IPS-20b (cell line): ENCODE measurements at regions not wholly inside any gene's neighbourhood (a gene's known extent, or its start where the extent isn't known, plus 50 kb on each side); places are given as distances from the start of the nearest gene placed in this dataset.
A peak's percentile ranks its signal among the peaks of the same experiment; 100 is the strongest.

Source experiments
- H3K27ac ChIP-seq: one replicate; pipeline ENCODE4 v1.5.1; 2013; ENCODE audit warnings: low read length
- H3K27me3 ChIP-seq: 2 replicates; pipeline ENCODE4 v1.6.1; 2013; ENCODE audit warnings: mild to moderate bottlenecking, low read length, inconsistent platforms; ENCODE audit not compliant: insufficient read depth
- H3K36me3 ChIP-seq: 2 replicates; pipeline ENCODE4 v1.6.1; 2013; ENCODE audit warnings: low read depth, mild to moderate bottlenecking, inconsistent platforms, low read length, moderate library complexity; ENCODE audit not compliant: insufficient read depth
- H3K4me1 ChIP-seq: 2 replicates; pipeline ENCODE4 v1.6.1; 2013; ENCODE audit warnings: mild to moderate bottlenecking, control low read depth, inconsistent platforms, low read length, moderate library complexity; ENCODE audit not compliant: insufficient read depth
- H3K4me3 ChIP-seq: 2 replicates; pipeline ENCODE4 v1.5.1; 2013; ENCODE audit warnings: mild to moderate bottlenecking, low read length, inconsistent platforms
- H3K9ac ChIP-seq: 2 replicates; pipeline ENCODE4 v1.6.1; 2013; ENCODE audit warnings: low read depth, mild to moderate bottlenecking, inconsistent platforms, low read length, moderate library complexity
- H3K9me3 ChIP-seq: 2 replicates; pipeline ENCODE4 v1.6.1; 2013; ENCODE audit warnings: mild to moderate bottlenecking, low read depth, low read length, inconsistent platforms; ENCODE audit not compliant: insufficient read depth

DNA sequence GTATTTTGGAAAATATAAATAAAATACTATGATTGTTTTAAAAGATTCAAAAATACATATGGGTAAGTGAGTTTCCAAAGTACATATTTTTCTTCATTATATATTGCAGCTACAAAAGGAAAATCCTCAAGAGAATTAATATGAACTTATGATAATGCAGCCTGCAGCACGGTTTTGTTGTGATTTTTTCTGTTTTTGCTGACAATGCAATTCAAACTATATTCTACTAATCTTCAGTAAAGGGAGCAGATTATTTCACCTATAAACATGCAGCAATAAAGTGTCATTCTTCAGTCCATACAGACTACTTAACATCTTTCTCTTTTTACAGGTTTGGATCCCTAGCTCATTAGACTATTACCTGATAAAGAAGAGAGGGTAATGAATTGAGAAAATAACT, 582.1 kb upstream of the MGAT4C start:
- H3K4me1 ChIP-seq = peaks cover 13% of the 10 kb centered on the region; the same call in 1 of the 2 replicates
- H3K27ac ChIP-seq = no peak overlapping the region
- H3K27me3 ChIP-seq = no peaks in the 10 kb centered on the region
- H3K9me3 ChIP-seq = no peaks in the 10 kb centered on the region
- H3K4me3 ChIP-seq = no peak overlapping the region
- H3K36me3 ChIP-seq = no peaks in the 10 kb centered on the region
- no peak overlapping the region for H3K9ac ChIP-seq

DNA sequence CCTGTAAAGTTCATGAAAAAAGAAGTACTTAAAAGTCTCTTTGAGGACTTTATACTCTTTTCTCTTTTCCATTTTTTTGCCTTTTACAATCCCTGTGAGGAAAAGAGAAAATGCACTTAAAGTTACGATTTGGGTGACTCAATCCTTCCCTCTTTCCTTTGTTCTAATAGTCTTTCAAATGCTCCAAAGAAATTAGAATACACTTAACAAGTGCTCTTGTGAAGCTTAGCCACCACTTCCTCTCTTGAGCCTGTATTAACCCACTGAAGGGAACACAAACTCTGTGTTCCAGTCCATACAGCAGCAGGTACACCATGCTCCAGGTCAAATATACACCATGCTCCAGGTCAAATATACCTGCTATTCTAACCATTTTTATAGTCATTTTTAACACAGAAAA, 581.1 kb upstream of the MGAT4C start:
- H3K36me3 ChIP-seq = no peaks in the 10 kb centered on the region
- no peak overlapping the region for H3K27ac ChIP-seq
- H3K27me3 ChIP-seq = no peaks in the 10 kb centered on the region
- no peaks in the 10 kb centered on the region for H3K9me3 ChIP-seq
- H3K9ac ChIP-seq = peak overlapping the region; percentile 27; the same call in 1 of the 2 replicates
- 0 out of 2 replicates have a peak overlapping the region, but pooled peaks have one; percentile 24 for H3K4me3 ChIP-seq
- H3K4me1 ChIP-seq = peaks cover 13% of the 10 kb centered on the region; the same call in 1 of the 2 replicates

DNA sequence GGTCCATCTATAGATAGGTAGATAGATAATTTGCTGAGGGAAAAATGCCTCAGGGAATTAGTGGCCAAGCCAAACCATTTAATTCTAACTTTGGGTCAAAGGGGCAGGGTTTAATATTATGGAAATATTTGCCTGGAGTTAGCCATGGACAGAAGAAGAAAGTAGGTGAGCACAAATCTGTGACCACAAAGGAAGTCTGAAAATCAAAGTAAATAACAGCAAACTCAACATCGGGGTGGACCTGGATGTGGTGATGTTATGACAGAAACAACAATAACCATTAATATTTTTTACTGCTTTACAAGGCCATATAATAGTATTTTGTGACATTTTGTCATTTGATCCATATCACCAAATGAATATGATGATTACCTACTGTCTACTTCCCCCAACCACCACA, 578.0 kb upstream of the MGAT4C start:
- no peaks in the 10 kb centered on the region for H3K9me3 ChIP-seq
- no peak overlapping the region for H3K9ac ChIP-seq
- H3K4me3 ChIP-seq = no peak overlapping the region
- H3K27ac ChIP-seq = no peak overlapping the region
- H3K27me3 ChIP-seq = no peaks in the 10 kb centered on the region
- peaks cover 13% of the 10 kb centered on the region; the same call in 1 of the 2 replicates for H3K4me1 ChIP-seq
- H3K36me3 ChIP-seq = no peaks in the 10 kb centered on the region

- H3K4me3 ChIP-seq = no peak overlapping the region
- H3K27ac ChIP-seq = no peak overlapping the region
- no peaks in the 10 kb centered on the region for H3K36me3 ChIP-seq
- H3K27me3 ChIP-seq = no peaks in the 10 kb centered on the region
- no peaks in the 10 kb centered on the region for H3K4me1 ChIP-seq
- H3K9ac ChIP-seq = no peak overlapping the region
- H3K9me3 ChIP-seq = no peaks in the 10 kb centered on the region
These were observed 571.2 kb upstream of the MGAT4C start for GRCh38 chr12:86827409-86827808.

DNA sequence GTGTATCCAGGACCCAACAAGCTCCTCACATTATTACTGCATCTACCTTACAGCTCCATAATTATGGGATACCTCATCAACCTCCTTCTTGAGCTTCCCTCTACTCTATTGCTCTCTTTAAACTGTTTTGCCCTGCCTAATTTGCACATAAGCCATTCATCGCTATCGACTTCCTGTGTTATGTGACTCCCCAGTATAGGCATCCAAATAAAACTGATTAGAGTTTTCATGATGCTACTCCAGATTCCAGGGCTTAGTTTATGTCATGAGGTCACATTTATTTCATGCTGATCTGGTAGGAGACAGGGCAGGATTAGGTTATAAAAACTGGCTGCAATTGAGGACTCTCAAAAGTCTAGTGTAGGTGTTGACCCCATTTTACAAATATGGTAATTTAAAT, 569.9 kb upstream of the MGAT4C start:
- no peak overlapping the region for H3K4me3 ChIP-seq

GRCh38 chr12:86801439-86801838, 545.2 kb upstream of the MGAT4C start:
- Histone ChIP-seq H3K4me3 (no peak overlapping the region), H3K36me3 (no peaks in the 10 kb centered on the region), H3K9me3 (no peaks in the 10 kb centered on the region), H3K4me1 (no peaks in the 10 kb centered on the region), H3K27ac (no peak overlapping the region), H3K9ac (no peak overlapping the region), H3K27me3 (no peaks in the 10 kb centered on the region)

More for the DNA sequence above, 569.9 kb upstream of the MGAT4C start:
- Histone ChIP-seq H3K9ac (no peak overlapping the region), H3K4me1 (no peaks in the 10 kb centered on the region), H3K9me3 (no peaks in the 10 kb centered on the region), H3K36me3 (no peaks in the 10 kb centered on the region), H3K27me3 (no peaks in the 10 kb centered on the region), H3K27ac (no peak overlapping the region)

- H3K36me3 ChIP-seq = no peaks in the 10 kb centered on the region
- no peaks in the 10 kb centered on the region for H3K27me3 ChIP-seq
- H3K9me3 ChIP-seq = no peaks in the 10 kb centered on the region
- H3K4me3 ChIP-seq = no peak overlapping the region
- H3K27ac ChIP-seq = no peak overlapping the region
- no peaks in the 10 kb centered on the region for H3K4me1 ChIP-seq
- no peak overlapping the region for H3K9ac ChIP-seq
These were observed 543.4 kb upstream of the MGAT4C start for GRCh38 chr12:86799616-86800015.

DNA sequence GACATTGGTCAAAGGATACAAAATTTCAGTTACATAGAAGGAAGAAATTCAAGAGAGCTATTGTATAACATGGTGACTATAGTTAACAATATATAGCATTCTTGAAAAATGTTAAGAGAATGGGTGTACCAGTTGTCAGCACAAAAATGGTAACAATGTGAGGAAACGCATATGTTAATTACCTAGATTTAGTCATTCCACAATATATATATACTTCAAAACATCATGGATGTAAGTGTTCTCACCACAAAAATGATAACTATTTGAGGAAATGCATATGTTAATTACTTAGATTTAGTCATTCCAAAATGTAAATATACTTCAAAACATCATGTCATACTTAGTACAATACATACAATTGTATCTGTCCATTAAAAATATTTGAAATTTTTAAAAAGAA, 540.4 kb upstream of the MGAT4C start:
- no peak overlapping the region for H3K9ac ChIP-seq
- no peaks in the 10 kb centered on the region for H3K9me3 ChIP-seq
- H3K4me3 ChIP-seq = no peak overlapping the region
- no peaks in the 10 kb centered on the region for H3K27me3 ChIP-seq
- no peaks in the 10 kb centered on the region for H3K36me3 ChIP-seq
- H3K27ac ChIP-seq = no peak overlapping the region
- no peaks in the 10 kb centered on the region for H3K4me1 ChIP-seq

DNA sequence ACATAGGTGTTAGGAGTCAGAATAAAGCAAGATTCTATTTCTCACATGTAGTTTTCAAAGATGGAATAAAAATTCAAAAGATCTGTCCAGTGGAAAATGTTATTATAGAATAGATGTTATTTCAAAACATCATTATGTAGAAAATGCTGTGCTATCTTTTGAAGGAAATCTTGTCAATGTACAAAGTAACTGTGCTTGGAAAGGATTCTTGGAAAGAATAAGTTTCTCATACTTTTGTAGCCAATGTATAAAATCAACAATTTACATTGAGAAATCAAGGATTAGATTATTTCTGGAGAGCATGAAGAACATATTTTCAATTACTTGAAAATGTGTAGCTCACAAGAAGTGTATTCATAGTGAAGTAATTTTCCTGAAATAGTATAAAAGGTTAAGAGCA, 532.5 kb upstream of the MGAT4C start:
- Histone ChIP-seq H3K27me3 (no peaks in the 10 kb centered on the region), H3K9ac (no peak overlapping the region), H3K36me3 (no peaks in the 10 kb centered on the region), H3K27ac (no peak overlapping the region), H3K4me3 (no peak overlapping the region), H3K9me3 (no peaks in the 10 kb centered on the region), H3K4me1 (no peaks in the 10 kb centered on the region)

- H3K36me3 ChIP-seq = no peaks in the 10 kb centered on the region
- H3K4me1 ChIP-seq = no peaks in the 10 kb centered on the region
- no peak overlapping the region for H3K4me3 ChIP-seq
- H3K9ac ChIP-seq = no peak overlapping the region
- no peaks in the 10 kb centered on the region for H3K9me3 ChIP-seq
- H3K27me3 ChIP-seq = no peaks in the 10 kb centered on the region
- no peak overlapping the region for H3K27ac ChIP-seq
These were observed 531.2 kb upstream of the MGAT4C start for GRCh38 chr12:86787419-86787818.

DNA sequence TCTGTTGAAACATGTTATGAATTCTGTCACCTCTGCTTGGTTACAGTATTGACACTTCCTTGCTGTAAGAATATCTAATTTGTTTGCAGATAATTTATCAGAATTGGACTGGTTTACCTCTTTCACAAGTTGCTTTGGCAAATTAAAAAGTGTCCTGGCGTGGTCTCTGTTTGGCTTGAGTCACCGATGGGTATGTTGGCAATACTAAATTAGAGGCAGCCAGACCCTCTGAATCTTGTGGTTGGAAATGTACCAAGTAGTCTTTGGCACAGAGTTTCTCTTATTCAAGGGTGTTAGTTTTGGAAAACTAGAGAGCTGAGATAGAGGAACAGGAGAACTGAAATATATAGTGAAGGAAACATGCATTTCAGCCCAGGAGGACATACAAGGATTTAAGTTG, 521.1 kb upstream of the MGAT4C start:
- Histone ChIP-seq H3K4me3 (no peak overlapping the region), H3K9me3 (no peaks in the 10 kb centered on the region), H3K4me1 (peaks cover 3% of the 10 kb centered on the region; the same call in 1 of the 2 replicates), H3K27me3 (no peaks in the 10 kb centered on the region), H3K9ac (no peak overlapping the region), H3K36me3 (no peaks in the 10 kb centered on the region), H3K27ac (no peak overlapping the region)

GRCh38 chr12:86774841-86775388, 518.7 kb upstream of the MGAT4C start:
- no peak overlapping the region for H3K9ac ChIP-seq
- H3K4me3 ChIP-seq = no peak overlapping the region
- no peak overlapping the region for H3K27ac ChIP-seq
- H3K9me3 ChIP-seq = no peaks in the 10 kb centered on the region
- H3K36me3 ChIP-seq = no peaks in the 10 kb centered on the region
- peaks cover 3% of the 10 kb centered on the region; the same call in 1 of the 2 replicates for H3K4me1 ChIP-seq
- no peaks in the 10 kb centered on the region for H3K27me3 ChIP-seq
